ENCODE measurements at regions not wholly inside any gene's neighbourhood (a gene's known extent, or its start where the extent isn't known, plus 50 kb on each side); places are given as distances from the start of the nearest gene placed in this dataset.
"Not testable (repeated sequence)": the region's sequence is repeated elsewhere in the genome, so short reads cannot be mapped to it uniquely, and the experiment has no call there.

DNA sequence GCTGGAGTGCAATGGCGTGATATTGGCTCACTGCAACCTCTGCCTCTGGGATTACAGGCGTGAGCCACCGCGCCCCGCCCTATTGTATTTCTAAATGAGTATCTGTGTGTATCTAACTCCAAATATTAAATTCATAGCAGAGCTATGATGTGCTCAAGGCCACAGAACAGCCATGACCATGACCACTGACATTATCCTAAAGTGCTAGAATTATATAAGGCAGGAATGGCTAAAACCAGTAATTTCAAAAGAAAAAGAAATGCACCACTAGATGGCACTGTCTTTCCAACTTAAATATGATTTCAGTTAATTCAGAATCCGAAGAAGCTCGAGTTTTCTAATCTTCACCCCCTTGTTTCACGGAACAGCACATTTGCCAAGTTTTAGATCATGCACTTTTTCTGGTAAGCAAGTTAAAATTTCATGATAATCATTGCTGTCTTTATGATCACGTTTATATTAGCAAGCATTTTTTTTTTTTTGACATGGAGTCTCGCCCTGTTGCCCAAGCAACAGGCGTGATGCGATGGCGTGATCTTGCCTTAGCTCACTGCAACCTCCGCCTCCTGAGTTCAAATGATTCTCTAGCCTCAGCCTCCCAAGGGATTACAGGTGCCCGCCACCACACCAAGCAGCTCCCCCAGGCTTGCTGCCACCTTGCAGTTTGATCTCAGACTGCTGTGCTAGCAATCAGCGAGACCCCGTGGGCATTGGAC, 65.3 kb downstream of the OR13A1 start:
- no peaks in the 10 kb centered on the region for H3K36me3 Mint-ChIP-seq (ENCODE audit: insufficient read depth)

DNA sequence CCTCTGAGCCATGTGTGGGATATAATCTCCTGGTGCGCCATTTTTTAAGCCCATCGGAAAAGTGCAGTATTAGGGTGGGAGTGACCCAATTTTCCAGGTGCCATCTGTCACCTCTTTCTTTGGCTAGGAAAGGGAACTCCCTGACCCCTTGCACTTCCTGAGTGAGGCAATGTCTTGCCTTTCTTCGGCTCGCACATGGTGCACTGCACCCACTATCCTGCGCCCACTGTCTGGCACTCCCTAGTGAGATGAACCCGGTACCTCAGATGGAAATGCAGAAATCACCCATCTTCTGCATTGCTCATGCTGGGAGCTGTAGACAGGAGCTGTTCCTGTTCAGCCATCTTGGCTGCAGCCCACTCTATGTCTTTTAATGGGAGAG, 64.7 kb downstream of the OR13A1 start:
- H3K27ac Mint-ChIP-seq (ENCODE audit: low read depth); ATAC-seq (replicated peaks; ENCODE audit: extremely low read depth, poor library complexity, severe bottlenecking): not testable (repeated sequence)

More for the DNA sequence above, 65.3 kb downstream of the OR13A1 start:
- H3K27ac Mint-ChIP-seq (ENCODE audit: low read depth) = no peak overlapping the region
- H3K9me3 Mint-ChIP-seq = no peaks in the 10 kb centered on the region
- no peak for DNase-seq (ENCODE audit: low spot score in 2 of 2)
- peak; percentile 10 for ATAC-seq (replicated peaks; ENCODE audit: extremely low read depth, poor library complexity, severe bottlenecking)
- peaks cover 4% of the 10 kb centered on the region for H3K4me1 Mint-ChIP-seq
- H3K4me3 Mint-ChIP-seq = no peak overlapping the region
- peaks cover 17% of the 10 kb centered on the region for H3K27me3 Mint-ChIP-seq

More for the DNA sequence above, 64.7 kb downstream of the OR13A1 start:
- H3K36me3 Mint-ChIP-seq (ENCODE audit: insufficient read depth); H3K9me3 Mint-ChIP-seq; H3K4me1 Mint-ChIP-seq; DNase-seq (ENCODE audit: low spot score in 2 of 2); H3K4me3 Mint-ChIP-seq: not testable (repeated sequence)
- H3K27me3 Mint-ChIP-seq = peaks cover 17% of the 10 kb centered on the region
